ENCODE measurements at regions not wholly inside any gene's neighbourhood (a gene's known extent, or its start where the extent isn't known, plus 50 kb on each side); places are given as distances from the start of the nearest gene placed in this dataset.

DNA sequence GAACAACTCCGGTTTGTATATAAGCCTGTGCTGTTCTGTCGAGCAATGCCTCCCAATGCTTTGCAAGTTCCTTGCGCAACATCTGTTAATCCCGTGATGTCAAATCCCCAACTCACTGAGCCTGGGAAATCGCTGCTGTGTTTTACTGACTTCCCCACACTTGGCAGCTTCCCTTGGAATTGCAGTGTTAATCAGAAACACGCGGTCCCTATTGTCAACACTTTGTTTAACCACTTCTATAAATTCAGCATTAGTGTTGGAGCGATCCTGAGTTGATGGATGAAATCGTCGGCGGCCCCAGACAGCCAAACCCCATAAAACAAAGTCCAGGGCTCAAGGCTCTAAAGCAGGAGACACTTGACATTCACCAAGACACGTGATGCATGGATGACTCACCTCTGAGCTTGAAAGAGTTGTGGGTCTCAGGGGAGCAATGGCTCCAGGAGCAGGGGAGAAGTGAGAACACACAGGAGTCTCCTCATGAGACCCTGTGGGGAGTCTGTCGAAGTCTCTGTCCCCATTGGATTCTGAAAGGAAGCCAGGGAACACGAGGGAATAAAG is 555.3 kb downstream of the MIAT start:
- ATAC-seq = peak; percentile 85
- TF ChIP-seq, protein P1, sequence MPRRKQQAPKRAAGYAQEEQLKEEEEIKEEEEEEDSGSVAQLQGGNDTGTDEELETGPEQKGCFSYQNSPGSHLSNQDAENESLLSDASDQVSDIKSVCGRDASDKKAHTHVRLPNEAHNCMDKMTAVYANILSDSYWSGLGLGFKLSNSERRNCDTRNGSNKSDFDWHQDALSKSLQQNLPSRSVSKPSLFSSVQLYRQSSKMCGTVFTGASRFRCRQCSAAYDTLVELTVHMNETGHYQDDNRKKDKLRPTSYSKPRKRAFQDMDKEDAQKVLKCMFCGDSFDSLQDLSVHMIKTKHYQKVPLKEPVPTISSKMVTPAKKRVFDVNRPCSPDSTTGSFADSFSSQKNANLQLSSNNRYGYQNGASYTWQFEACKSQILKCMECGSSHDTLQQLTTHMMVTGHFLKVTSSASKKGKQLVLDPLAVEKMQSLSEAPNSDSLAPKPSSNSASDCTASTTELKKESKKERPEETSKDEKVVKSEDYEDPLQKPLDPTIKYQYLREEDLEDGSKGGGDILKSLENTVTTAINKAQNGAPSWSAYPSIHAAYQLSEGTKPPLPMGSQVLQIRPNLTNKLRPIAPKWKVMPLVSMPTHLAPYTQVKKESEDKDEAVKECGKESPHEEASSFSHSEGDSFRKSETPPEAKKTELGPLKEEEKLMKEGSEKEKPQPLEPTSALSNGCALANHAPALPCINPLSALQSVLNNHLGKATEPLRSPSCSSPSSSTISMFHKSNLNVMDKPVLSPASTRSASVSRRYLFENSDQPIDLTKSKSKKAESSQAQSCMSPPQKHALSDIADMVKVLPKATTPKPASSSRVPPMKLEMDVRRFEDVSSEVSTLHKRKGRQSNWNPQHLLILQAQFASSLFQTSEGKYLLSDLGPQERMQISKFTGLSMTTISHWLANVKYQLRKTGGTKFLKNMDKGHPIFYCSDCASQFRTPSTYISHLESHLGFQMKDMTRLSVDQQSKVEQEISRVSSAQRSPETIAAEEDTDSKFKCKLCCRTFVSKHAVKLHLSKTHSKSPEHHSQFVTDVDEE (CRISPR knock-in tag; IDR thresholded peaks at IDR 0.05) = peak; percentile 54; the same call in 1 of the 2 replicates
- TF ChIP-seq CSDC2 (CRISPR knock-in tag; IDR thresholded peaks at IDR 0.05) (peak; percentile 56; the same call in 1 of the 2 replicates), ISL1 (CRISPR knock-in tag; IDR thresholded peaks at IDR 0.05) (peak; percentile 90), ZFP30 (CRISPR knock-in tag; IDR thresholded peaks at IDR 0.05) (no peak), ZFP3 (CRISPR knock-in tag; IDR thresholded peaks at IDR 0.05) (peak; percentile 66; the same call in 1 of the 2 replicates), ZC3H10 (CRISPR knock-in tag; IDR thresholded peaks at IDR 0.05) (no peak), ZNF70 (CRISPR knock-in tag; IDR thresholded peaks at IDR 0.05) (no peak), ARNTL (CRISPR knock-in tag; IDR thresholded peaks at IDR 0.05; ENCODE audit: borderline replicate concordance, low read depth) (peak; percentile 65; the same call in 1 of the 2 replicates), SNAI2 (CRISPR knock-in tag; IDR thresholded peaks at IDR 0.05) (0 out of 2 replicates have a peak, but pooled peaks have one; percentile 28), RARB (CRISPR knock-in tag; IDR thresholded peaks at IDR 0.05) (peak; percentile 48; the same call in 1 of the 2 replicates), ZNF565 (CRISPR knock-in tag; conservative IDR thresholded peaks at IDR 0.05; ENCODE audit: low read depth) (no peak), TCF4 (CRISPR knock-in tag; IDR thresholded peaks at IDR 0.05; ENCODE audit: borderline replicate concordance) (peak; percentile 74), TOX (CRISPR knock-in tag; IDR thresholded peaks at IDR 0.05; ENCODE audit: borderline replicate concordance) (0 out of 2 replicates have a peak, but pooled peaks have one; percentile 39)
- TF ChIP-seq, protein P2, sequence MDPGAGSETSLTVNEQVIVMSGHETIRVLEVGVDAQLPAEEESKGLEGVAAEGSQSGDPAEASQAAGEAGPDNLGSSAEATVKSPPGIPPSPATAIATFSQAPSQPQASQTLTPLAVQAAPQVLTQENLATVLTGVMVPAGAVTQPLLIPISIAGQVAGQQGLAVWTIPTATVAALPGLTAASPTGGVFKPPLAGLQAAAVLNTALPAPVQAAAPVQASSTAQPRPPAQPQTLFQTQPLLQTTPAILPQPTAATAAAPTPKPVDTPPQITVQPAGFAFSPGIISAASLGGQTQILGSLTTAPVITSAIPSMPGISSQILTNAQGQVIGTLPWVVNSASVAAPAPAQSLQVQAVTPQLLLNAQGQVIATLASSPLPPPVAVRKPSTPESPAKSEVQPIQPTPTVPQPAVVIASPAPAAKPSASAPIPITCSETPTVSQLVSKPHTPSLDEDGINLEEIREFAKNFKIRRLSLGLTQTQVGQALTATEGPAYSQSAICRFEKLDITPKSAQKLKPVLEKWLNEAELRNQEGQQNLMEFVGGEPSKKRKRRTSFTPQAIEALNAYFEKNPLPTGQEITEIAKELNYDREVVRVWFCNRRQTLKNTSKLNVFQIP (CRISPR knock-in tag; IDR thresholded peaks at IDR 0.05; ENCODE audit: borderline replicate concordance, low read depth) = peak; percentile 67; the same call in 1 of the 2 replicates
- TF ChIP-seq, protein P3, sequence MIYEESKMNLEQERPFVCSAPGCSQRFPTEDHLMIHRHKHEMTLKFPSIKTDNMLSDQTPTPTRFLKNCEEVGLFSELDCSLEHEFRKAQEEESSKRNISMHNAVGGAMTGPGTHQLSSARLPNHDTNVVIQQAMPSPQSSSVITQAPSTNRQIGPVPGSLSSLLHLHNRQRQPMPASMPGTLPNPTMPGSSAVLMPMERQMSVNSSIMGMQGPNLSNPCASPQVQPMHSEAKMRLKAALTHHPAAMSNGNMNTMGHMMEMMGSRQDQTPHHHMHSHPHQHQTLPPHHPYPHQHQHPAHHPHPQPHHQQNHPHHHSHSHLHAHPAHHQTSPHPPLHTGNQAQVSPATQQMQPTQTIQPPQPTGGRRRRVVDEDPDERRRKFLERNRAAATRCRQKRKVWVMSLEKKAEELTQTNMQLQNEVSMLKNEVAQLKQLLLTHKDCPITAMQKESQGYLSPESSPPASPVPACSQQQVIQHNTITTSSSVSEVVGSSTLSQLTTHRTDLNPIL (CRISPR knock-in tag; IDR thresholded peaks at IDR 0.05; ENCODE audit: low read depth) = no peak
- TF ChIP-seq, protein P4, sequence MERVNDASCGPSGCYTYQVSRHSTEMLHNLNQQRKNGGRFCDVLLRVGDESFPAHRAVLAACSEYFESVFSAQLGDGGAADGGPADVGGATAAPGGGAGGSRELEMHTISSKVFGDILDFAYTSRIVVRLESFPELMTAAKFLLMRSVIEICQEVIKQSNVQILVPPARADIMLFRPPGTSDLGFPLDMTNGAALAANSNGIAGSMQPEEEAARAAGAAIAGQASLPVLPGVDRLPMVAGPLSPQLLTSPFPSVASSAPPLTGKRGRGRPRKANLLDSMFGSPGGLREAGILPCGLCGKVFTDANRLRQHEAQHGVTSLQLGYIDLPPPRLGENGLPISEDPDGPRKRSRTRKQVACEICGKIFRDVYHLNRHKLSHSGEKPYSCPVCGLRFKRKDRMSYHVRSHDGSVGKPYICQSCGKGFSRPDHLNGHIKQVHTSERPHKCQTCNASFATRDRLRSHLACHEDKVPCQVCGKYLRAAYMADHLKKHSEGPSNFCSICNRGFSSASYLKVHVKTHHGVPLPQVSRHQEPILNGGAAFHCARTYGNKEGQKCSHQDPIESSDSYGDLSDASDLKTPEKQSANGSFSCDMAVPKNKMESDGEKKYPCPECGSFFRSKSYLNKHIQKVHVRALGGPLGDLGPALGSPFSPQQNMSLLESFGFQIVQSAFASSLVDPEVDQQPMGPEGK (CRISPR knock-in tag; IDR thresholded peaks at IDR 0.05; ENCODE audit: borderline replicate concordance) = peak; percentile 68

DNA sequence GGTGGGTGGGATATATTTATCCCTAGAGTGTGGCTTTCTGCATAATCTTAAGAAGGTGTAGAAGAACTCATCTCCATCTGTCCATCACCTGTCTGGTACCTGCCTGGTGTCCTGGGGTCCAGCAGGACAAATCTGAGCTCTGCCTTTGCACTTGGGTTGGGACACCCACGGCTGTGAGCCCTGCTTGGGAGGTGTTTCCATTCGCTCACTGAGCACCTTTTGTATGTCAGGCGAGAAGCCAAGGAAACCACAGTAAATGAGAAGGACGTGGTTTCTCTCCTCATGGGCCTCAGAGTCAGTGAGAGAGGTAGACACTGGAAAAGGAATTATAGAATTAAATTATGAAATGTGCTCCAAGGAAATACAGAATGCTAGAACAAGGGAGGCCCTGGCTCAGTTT is 555.9 kb downstream of the MIAT start:
- ATAC-seq = no peak
- TF ChIP-seq ZFP3 (CRISPR knock-in tag; IDR thresholded peaks at IDR 0.05) = no peak

DNA sequence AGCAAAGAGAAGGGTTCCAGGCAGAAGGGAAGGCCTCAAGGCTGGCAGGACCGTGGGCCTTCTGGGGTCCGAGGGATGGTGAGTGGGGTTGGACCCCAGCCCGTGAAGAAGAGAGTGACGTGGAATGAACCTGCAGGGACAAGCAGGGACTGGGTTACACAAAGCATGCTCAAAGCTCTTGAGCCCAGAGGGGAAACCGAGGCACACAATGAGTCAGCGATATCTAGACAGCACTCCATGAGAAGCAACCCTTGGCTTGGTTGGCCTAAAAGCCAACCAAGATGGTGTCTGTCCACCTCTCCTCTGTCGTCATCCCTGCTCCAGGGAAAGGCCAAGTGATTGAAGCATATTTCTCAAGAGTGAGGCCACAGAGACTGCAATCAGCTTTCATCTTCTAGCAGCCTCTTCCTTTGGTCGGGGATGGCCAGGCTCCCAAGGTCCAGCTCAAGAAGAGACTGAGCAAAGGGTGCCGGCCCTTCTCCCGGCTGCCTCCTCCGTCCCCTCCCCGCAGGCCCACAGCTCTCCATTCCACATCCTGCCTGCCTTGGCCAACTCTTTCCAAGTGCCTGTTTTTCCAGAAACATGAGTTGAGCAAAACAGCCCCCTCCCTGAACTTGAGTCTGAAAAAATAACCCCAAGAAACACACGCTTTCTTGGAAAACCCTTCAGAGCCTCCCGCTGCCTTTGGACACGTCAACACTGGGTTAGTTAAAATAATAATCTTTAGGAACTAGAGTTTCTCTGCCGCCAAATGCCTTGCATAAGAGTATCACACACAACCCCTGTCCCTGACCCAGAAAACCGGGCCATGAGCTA is 556.6 kb downstream of the MIAT start:
- no peak for ATAC-seq
- no peak for TF ChIP-seq TCF4 (CRISPR knock-in tag; IDR thresholded peaks at IDR 0.05; ENCODE audit: borderline replicate concordance)
- TF ChIP-seq ZC3H10 (CRISPR knock-in tag; IDR thresholded peaks at IDR 0.05) = no peak
- TF ChIP-seq, protein P1 (CRISPR knock-in tag; IDR thresholded peaks at IDR 0.05) = no peak
- no peak for TF ChIP-seq CSDC2 (CRISPR knock-in tag; IDR thresholded peaks at IDR 0.05)
- no peak for TF ChIP-seq ZFP3 (CRISPR knock-in tag; IDR thresholded peaks at IDR 0.05)
- TF ChIP-seq ARNTL (CRISPR knock-in tag; IDR thresholded peaks at IDR 0.05; ENCODE audit: borderline replicate concordance, low read depth) = no peak
- TF ChIP-seq, protein P3 (CRISPR knock-in tag; IDR thresholded peaks at IDR 0.05; ENCODE audit: low read depth) = no peak
- TF ChIP-seq TOX (CRISPR knock-in tag; IDR thresholded peaks at IDR 0.05; ENCODE audit: borderline replicate concordance) = no peak
- no peak for TF ChIP-seq GLIS3 (CRISPR knock-in tag; IDR thresholded peaks at IDR 0.05)
- no peak for TF ChIP-seq ZNF8 (CRISPR knock-in tag; IDR thresholded peaks at IDR 0.05)
- TF ChIP-seq ZNF70 (CRISPR knock-in tag; IDR thresholded peaks at IDR 0.05) = no peak
- no peak for TF ChIP-seq OSR1 (CRISPR knock-in tag; IDR thresholded peaks at IDR 0.05)
- TF ChIP-seq, protein P5, sequence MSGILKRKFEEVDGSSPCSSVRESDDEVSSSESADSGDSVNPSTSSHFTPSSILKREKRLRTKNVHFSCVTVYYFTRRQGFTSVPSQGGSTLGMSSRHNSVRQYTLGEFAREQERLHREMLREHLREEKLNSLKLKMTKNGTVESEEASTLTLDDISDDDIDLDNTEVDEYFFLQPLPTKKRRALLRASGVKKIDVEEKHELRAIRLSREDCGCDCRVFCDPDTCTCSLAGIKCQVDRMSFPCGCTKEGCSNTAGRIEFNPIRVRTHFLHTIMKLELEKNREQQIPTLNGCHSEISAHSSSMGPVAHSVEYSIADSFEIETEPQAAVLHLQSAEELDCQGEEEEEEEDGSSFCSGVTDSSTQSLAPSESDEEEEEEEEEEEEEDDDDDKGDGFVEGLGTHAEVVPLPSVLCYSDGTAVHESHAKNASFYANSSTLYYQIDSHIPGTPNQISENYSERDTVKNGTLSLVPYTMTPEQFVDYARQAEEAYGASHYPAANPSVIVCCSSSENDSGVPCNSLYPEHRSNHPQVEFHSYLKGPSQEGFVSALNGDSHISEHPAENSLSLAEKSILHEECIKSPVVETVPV (CRISPR knock-in tag; IDR thresholded peaks at IDR 0.05) = no peak
